ENCODE measurements at regions not wholly inside any gene's neighbourhood (a gene's known extent, or its start where the extent isn't known, plus 50 kb on each side); places are given as distances from the start of the nearest gene placed in this dataset.
A peak's percentile ranks its signal among the peaks of the same experiment; 100 is the strongest.
"Not testable (repeated sequence)": the region's sequence is repeated elsewhere in the genome, so short reads cannot be mapped to it uniquely, and the experiment has no call there.

GRCh38 chr1:229130028-229130668, 140.8 kb upstream of the RAB4A start:
- H3K36me3 Mint-ChIP-seq, result peaks cover 6% of the 10 kb centered on the region
- H3K27ac Mint-ChIP-seq, result no peak overlapping the region
- H3K4me1 Mint-ChIP-seq, result peaks cover 55% of the 10 kb centered on the region
- H3K4me3 Mint-ChIP-seq, result peak overlapping the region; percentile 58
- no peaks in the 10 kb centered on the region for H3K27me3 Mint-ChIP-seq
- H3K9me3 Mint-ChIP-seq, result peaks cover 8% of the 10 kb centered on the region

- H3K27me3 Mint-ChIP-seq, result no peaks in the 10 kb centered on the region
- H3K4me1 Mint-ChIP-seq, result peaks cover 61% of the 10 kb centered on the region
- peaks cover 8% of the 10 kb centered on the region for H3K9me3 Mint-ChIP-seq
- H3K4me3 Mint-ChIP-seq, result no peak overlapping the region
- peaks cover 9% of the 10 kb centered on the region for H3K36me3 Mint-ChIP-seq
- peak overlapping the region; percentile 44 for H3K27ac Mint-ChIP-seq
These were observed 139.4 kb upstream of the RAB4A start for GRCh38 chr1:229131243-229132105.

GRCh38 chr1:229132106-229132443, 138.8 kb upstream of the RAB4A start:
- Mint-ChIP-seq H3K9me3 (peaks cover 8% of the 10 kb centered on the region), H3K27ac (no peak overlapping the region), H3K36me3 (peaks cover 9% of the 10 kb centered on the region), H3K4me3 (no peak overlapping the region), H3K4me1 (peaks cover 61% of the 10 kb centered on the region), H3K27me3 (no peaks in the 10 kb centered on the region)

GRCh38 chr1:229132706-229133105, 138.2 kb upstream of the RAB4A start:
- Mint-ChIP-seq H3K27me3 (no peaks in the 10 kb centered on the region), H3K4me1 (peaks cover 61% of the 10 kb centered on the region), H3K36me3 (peaks cover 9% of the 10 kb centered on the region), H3K9me3 (peaks cover 8% of the 10 kb centered on the region), H3K4me3 (no peak overlapping the region), H3K27ac (no peak overlapping the region)

GRCh38 chr1:229133151-229133550, 137.8 kb upstream of the RAB4A start:
- Mint-ChIP-seq H3K27ac (no peak overlapping the region), H3K4me3 (no peak overlapping the region), H3K27me3 (no peaks in the 10 kb centered on the region), H3K4me1 (peaks cover 61% of the 10 kb centered on the region), H3K36me3 (peaks cover 9% of the 10 kb centered on the region), H3K9me3 (peaks cover 8% of the 10 kb centered on the region)

GRCh38 chr1:229133811-229134210, 137.1 kb upstream of the RAB4A start:
- Mint-ChIP-seq H3K36me3 (peaks cover 9% of the 10 kb centered on the region), H3K27ac (no peak overlapping the region), H3K9me3 (peaks cover 8% of the 10 kb centered on the region), H3K4me1 (peaks cover 64% of the 10 kb centered on the region), H3K4me3 (no peak overlapping the region), H3K27me3 (no peaks in the 10 kb centered on the region)

GRCh38 chr1:229134381-229135217, 136.3 kb upstream of the RAB4A start:
- H3K4me1 Mint-ChIP-seq, result peaks cover 64% of the 10 kb centered on the region
- not testable (repeated sequence) for H3K4me3 Mint-ChIP-seq, H3K27me3 Mint-ChIP-seq, H3K36me3 Mint-ChIP-seq, H3K9me3 Mint-ChIP-seq, H3K27ac Mint-ChIP-seq

GRCh38 chr1:229135773-229136172, 135.1 kb upstream of the RAB4A start:
- no peaks in the 10 kb centered on the region for H3K27me3 Mint-ChIP-seq
- H3K4me1 Mint-ChIP-seq, result peaks cover 59% of the 10 kb centered on the region
- H3K27ac Mint-ChIP-seq, result no peak overlapping the region
- H3K4me3 Mint-ChIP-seq, result no peak overlapping the region
- peaks cover 9% of the 10 kb centered on the region for H3K36me3 Mint-ChIP-seq
- peaks cover 8% of the 10 kb centered on the region for H3K9me3 Mint-ChIP-seq

GRCh38 chr1:229136822-229137221, 134.1 kb upstream of the RAB4A start:
- Mint-ChIP-seq H3K4me1 (peaks cover 49% of the 10 kb centered on the region), H3K9me3 (peaks cover 8% of the 10 kb centered on the region), H3K27me3 (no peaks in the 10 kb centered on the region), H3K27ac (no peak overlapping the region), H3K36me3 (peaks cover 9% of the 10 kb centered on the region), H3K4me3 (no peak overlapping the region)

- peaks cover 8% of the 10 kb centered on the region for H3K9me3 Mint-ChIP-seq
- H3K36me3 Mint-ChIP-seq, result peaks cover 9% of the 10 kb centered on the region
- no peak overlapping the region for H3K27ac Mint-ChIP-seq
- H3K27me3 Mint-ChIP-seq, result no peaks in the 10 kb centered on the region
- H3K4me1 Mint-ChIP-seq, result peaks cover 45% of the 10 kb centered on the region
- H3K4me3 Mint-ChIP-seq, result no peak overlapping the region
These were observed 133.6 kb upstream of the RAB4A start for GRCh38 chr1:229137271-229137670.

- Mint-ChIP-seq H3K4me1 (peaks cover 45% of the 10 kb centered on the region), H3K4me3 (no peak overlapping the region), H3K27me3 (no peaks in the 10 kb centered on the region), H3K27ac (no peak overlapping the region), H3K36me3 (peaks cover 9% of the 10 kb centered on the region), H3K9me3 (peaks cover 8% of the 10 kb centered on the region)
These were observed 132.9 kb upstream of the RAB4A start for GRCh38 chr1:229138058-229138457.

GRCh38 chr1:229139331-229140118, 131.4 kb upstream of the RAB4A start:
- H3K4me3 Mint-ChIP-seq, result peak overlapping the region; percentile 65

GRCh38 chr1:229140119-229140396, 130.9 kb upstream of the RAB4A start:
- Mint-ChIP-seq H3K36me3 (peaks cover 3% of the 10 kb centered on the region), H3K4me3 (peak overlapping the region; percentile 40), H3K27me3 (no peaks in the 10 kb centered on the region), H3K9me3 (no peaks in the 10 kb centered on the region), H3K27ac (no peak overlapping the region), H3K4me1 (peaks cover 45% of the 10 kb centered on the region)

More at GRCh38 chr1:229139331-229140118, 131.4 kb upstream of the RAB4A start:
- Mint-ChIP-seq H3K27me3 (no peaks in the 10 kb centered on the region), H3K27ac (no peak overlapping the region), H3K36me3 (peaks cover 3% of the 10 kb centered on the region), H3K4me1 (peaks cover 45% of the 10 kb centered on the region), H3K9me3 (no peaks in the 10 kb centered on the region)

GRCh38 chr1:229141271-229141670, 129.6 kb upstream of the RAB4A start:
- Mint-ChIP-seq H3K4me3 (no peak overlapping the region), H3K9me3 (no peaks in the 10 kb centered on the region), H3K36me3 (peaks cover 3% of the 10 kb centered on the region), H3K27ac (no peak overlapping the region), H3K4me1 (peaks cover 40% of the 10 kb centered on the region), H3K27me3 (no peaks in the 10 kb centered on the region)

- Mint-ChIP-seq H3K27ac (no peak overlapping the region), H3K4me3 (no peak overlapping the region), H3K36me3 (no peaks in the 10 kb centered on the region), H3K27me3 (no peaks in the 10 kb centered on the region), H3K4me1 (peaks cover 34% of the 10 kb centered on the region), H3K9me3 (no peaks in the 10 kb centered on the region)
These were observed 129.1 kb upstream of the RAB4A start for GRCh38 chr1:229141689-229142377.
